ENCODE measurements at regions not wholly inside any gene's neighbourhood (a gene's known extent, or its start where the extent isn't known, plus 50 kb on each side); places are given as distances from the start of the nearest gene placed in this dataset.

- TF ChIP-seq, protein P1, sequence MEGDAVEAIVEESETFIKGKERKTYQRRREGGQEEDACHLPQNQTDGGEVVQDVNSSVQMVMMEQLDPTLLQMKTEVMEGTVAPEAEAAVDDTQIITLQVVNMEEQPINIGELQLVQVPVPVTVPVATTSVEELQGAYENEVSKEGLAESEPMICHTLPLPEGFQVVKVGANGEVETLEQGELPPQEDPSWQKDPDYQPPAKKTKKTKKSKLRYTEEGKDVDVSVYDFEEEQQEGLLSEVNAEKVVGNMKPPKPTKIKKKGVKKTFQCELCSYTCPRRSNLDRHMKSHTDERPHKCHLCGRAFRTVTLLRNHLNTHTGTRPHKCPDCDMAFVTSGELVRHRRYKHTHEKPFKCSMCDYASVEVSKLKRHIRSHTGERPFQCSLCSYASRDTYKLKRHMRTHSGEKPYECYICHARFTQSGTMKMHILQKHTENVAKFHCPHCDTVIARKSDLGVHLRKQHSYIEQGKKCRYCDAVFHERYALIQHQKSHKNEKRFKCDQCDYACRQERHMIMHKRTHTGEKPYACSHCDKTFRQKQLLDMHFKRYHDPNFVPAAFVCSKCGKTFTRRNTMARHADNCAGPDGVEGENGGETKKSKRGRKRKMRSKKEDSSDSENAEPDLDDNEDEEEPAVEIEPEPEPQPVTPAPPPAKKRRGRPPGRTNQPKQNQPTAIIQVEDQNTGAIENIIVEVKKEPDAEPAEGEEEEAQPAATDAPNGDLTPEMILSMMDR (IDR thresholded peaks at IDR 0.05; ENCODE audit: insufficient read depth, low read length, poor library complexity, severe bottlenecking): no peak
- no peak for TF ChIP-seq EZH2phosphoT487 (conservative IDR thresholded peaks at IDR 0.05; ENCODE audit: low read length)
Measured at GRCh38 chr14:53510281-53510912, 357.3 kb upstream of the DDHD1 start.

Measured in SU-DHL-6 (cell line).